ENCODE measurements at regions not wholly inside any gene's neighbourhood (a gene's known extent, or its start where the extent isn't known, plus 50 kb on each side); places are given as distances from the start of the nearest gene placed in this dataset.

DNA sequence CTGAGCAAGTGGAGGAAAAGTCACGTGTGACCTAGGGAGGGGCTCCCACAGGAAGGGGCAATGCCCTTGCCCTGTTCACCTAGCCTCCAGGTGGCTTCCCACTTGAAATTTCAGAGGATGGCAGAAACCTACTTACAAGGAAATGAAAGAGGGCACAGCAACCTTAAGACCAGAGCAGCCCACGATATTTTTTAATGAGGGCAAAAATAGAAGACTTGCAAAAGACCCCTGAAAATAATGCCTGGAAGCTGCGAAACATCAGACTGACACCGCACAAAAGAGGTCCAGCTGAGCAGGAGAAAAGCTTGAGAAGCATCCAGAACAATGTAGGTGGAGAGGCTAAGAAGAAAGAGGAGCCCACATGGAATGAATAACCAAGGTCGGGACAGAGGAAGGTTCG, 66.1 kb downstream of the KLF15 start:
- no peak for TF ChIP-seq JUN (IDR thresholded peaks at IDR 0.05; ENCODE audit: low read depth, low read length)
- no peak for TF ChIP-seq RAD21 (IDR thresholded peaks at IDR 0.05 in 1 of 2, conservative IDR thresholded peaks at IDR 0.05 in 1 of 2; ENCODE audit: low read depth in 2 of 2, low read length in 2 of 2)
- no peak for TF ChIP-seq POLR2A (IDR thresholded peaks at IDR 0.05; ENCODE audit: control extremely low read depth in 1 of 2, low read depth in 2 of 2, low read length in 2 of 2)
- TF ChIP-seq POLR2AphosphoS5 (IDR thresholded peaks at IDR 0.05; ENCODE audit: low read depth, low read length): no peak
- TF ChIP-seq, protein P1, sequence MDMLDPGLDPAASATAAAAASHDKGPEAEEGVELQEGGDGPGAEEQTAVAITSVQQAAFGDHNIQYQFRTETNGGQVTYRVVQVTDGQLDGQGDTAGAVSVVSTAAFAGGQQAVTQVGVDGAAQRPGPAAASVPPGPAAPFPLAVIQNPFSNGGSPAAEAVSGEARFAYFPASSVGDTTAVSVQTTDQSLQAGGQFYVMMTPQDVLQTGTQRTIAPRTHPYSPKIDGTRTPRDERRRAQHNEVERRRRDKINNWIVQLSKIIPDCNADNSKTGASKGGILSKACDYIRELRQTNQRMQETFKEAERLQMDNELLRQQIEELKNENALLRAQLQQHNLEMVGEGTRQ (IDR thresholded peaks at IDR 0.05; ENCODE audit: low read length): no peak
- TF ChIP-seq, protein P2, sequence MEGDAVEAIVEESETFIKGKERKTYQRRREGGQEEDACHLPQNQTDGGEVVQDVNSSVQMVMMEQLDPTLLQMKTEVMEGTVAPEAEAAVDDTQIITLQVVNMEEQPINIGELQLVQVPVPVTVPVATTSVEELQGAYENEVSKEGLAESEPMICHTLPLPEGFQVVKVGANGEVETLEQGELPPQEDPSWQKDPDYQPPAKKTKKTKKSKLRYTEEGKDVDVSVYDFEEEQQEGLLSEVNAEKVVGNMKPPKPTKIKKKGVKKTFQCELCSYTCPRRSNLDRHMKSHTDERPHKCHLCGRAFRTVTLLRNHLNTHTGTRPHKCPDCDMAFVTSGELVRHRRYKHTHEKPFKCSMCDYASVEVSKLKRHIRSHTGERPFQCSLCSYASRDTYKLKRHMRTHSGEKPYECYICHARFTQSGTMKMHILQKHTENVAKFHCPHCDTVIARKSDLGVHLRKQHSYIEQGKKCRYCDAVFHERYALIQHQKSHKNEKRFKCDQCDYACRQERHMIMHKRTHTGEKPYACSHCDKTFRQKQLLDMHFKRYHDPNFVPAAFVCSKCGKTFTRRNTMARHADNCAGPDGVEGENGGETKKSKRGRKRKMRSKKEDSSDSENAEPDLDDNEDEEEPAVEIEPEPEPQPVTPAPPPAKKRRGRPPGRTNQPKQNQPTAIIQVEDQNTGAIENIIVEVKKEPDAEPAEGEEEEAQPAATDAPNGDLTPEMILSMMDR (IDR thresholded peaks at IDR 0.05; ENCODE audit: control extremely low read depth in 1 of 3, insufficient read depth in 1 of 3, low read depth in 1 of 3, low read length in 3 of 3): no peak
- TF ChIP-seq BCL11A (IDR thresholded peaks at IDR 0.05; ENCODE audit: low read depth in 2 of 2, low read length in 2 of 2): no peak
- no peak for TF ChIP-seq TCF12 (IDR thresholded peaks at IDR 0.05; ENCODE audit: low read depth, low read length)
- TF ChIP-seq EP300 (IDR thresholded peaks at IDR 0.05; ENCODE audit: borderline replicate concordance in 1 of 2, low read depth in 2 of 2, low read length in 2 of 2): no peak
- no peak for TF ChIP-seq JUND (IDR thresholded peaks at IDR 0.05; ENCODE audit: low read length)
- TF ChIP-seq EZH2 (IDR thresholded peaks at IDR 0.05; ENCODE audit: low read depth, low read length, severe bottlenecking): no peak
- TF ChIP-seq HDAC2 (IDR thresholded peaks at IDR 0.05; ENCODE audit: borderline replicate concordance in 1 of 2, low read depth in 2 of 2, low read length in 2 of 2): no peak
- TF ChIP-seq SAP30 (IDR thresholded peaks at IDR 0.05; ENCODE audit: insufficient read depth, insufficient replicate concordance, low read length): no peak
- no peak for TF ChIP-seq NANOG (IDR thresholded peaks at IDR 0.05; ENCODE audit: insufficient read depth, low read depth, low read length, poor library complexity, severe bottlenecking)
